ENCODE measurements at regions not wholly inside any gene's neighbourhood (a gene's known extent, or its start where the extent isn't known, plus 50 kb on each side); places are given as distances from the start of the nearest gene placed in this dataset.

DNA sequence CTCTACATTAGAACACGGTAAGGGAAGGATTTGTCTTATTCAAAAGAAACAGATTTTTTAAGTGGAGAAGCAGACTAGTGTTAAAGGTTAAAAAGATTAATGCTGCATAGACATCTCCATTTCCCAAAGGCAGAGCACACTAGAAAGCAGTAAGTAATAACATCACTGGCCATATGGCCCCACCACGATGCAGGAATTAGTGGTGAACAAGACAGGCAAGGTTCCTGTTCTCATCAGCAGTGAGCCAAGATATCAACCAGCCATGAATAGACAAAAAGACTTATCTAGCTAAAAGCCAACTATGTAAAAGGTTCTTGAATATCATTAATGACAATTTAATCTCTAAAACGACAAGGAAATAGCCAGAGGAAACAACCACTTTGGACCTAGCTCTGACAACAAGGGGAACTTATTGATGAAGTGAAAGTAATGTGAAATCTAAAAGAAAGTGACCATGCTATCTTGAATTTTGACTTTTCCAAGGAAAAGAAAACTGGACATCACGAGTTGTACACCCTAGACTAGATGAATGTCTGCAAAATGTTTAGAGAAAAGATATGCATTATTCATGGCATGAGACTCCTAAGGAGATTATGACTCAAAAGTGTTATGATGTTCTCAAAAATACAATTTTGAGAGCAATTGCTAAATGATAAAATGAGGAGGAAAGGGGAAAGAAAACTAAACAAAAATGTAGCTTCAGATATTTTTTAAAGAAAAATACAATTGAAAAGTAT, 157.9 kb upstream of the STXBP5 start:
- TF ChIP-seq, protein P1, sequence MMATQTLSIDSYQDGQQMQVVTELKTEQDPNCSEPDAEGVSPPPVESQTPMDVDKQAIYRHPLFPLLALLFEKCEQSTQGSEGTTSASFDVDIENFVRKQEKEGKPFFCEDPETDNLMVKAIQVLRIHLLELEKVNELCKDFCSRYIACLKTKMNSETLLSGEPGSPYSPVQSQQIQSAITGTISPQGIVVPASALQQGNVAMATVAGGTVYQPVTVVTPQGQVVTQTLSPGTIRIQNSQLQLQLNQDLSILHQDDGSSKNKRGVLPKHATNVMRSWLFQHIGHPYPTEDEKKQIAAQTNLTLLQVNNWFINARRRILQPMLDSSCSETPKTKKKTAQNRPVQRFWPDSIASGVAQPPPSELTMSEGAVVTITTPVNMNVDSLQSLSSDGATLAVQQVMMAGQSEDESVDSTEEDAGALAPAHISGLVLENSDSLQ (IDR thresholded peaks at IDR 0.05): no peak
- TF ChIP-seq FOXK2 (IDR thresholded peaks at IDR 0.05) (no peak), FOXA1 (IDR thresholded peaks at IDR 0.05) (no peak), FOXM1 (IDR thresholded peaks at IDR 0.05; ENCODE audit: borderline replicate concordance) (no peak), CTBP1 (IDR thresholded peaks at IDR 0.05; ENCODE audit: borderline replicate concordance) (no peak), SUZ12 (IDR thresholded peaks at IDR 0.05) (no peak), SP1 (IDR thresholded peaks at IDR 0.05) (no peak), BHLHE40 (IDR thresholded peaks at IDR 0.05; ENCODE audit: borderline replicate concordance) (no peak), ELF4 (IDR thresholded peaks at IDR 0.05) (no peak), TARDBP (IDR thresholded peaks at IDR 0.05) (no peak), ZNF384 (IDR thresholded peaks at IDR 0.05) (no peak), ARNT (IDR thresholded peaks at IDR 0.05) (no peak), LEF1 (IDR thresholded peaks at IDR 0.05; ENCODE audit: borderline replicate concordance) (no peak), HDGF (IDR thresholded peaks at IDR 0.05; ENCODE audit: borderline replicate concordance) (no peak)

All from HEK293T (cell line).